Mammary epithelial cell (primary cell): ENCODE measurements at regions not wholly inside any gene's neighbourhood (a gene's known extent, or its start where the extent isn't known, plus 50 kb on each side); places are given as distances from the start of the nearest gene placed in this dataset.

Experiments used
- EZH2 ChIP-seq: IDR thresholded peaks from 2 replicates; pipeline ENCODE4 v1.6.1; 2012; ENCODE audit warnings: low read length, inconsistent platforms, borderline replicate concordance
- TF ChIP-seq, protein P1 (sequence below), 2 donors: IDR thresholded peaks in 1 of 2; conservative IDR thresholded peaks in 1 of 2; 2 replicates each; pipeline ENCODE4 v1.5.1; 2011 to 2012; ENCODE audit warnings: inconsistent platforms in 2 of 2, low read length in 2 of 2, mild to moderate bottlenecking in 2 of 2, control low read depth in 1 of 2, low read depth in 1 of 2; ENCODE audit not compliant: insufficient read depth in 1 of 2; ENCODE audit errors: extremely low read depth in 1 of 2

- no peak for TF ChIP-seq EZH2
- TF ChIP-seq, protein P1, sequence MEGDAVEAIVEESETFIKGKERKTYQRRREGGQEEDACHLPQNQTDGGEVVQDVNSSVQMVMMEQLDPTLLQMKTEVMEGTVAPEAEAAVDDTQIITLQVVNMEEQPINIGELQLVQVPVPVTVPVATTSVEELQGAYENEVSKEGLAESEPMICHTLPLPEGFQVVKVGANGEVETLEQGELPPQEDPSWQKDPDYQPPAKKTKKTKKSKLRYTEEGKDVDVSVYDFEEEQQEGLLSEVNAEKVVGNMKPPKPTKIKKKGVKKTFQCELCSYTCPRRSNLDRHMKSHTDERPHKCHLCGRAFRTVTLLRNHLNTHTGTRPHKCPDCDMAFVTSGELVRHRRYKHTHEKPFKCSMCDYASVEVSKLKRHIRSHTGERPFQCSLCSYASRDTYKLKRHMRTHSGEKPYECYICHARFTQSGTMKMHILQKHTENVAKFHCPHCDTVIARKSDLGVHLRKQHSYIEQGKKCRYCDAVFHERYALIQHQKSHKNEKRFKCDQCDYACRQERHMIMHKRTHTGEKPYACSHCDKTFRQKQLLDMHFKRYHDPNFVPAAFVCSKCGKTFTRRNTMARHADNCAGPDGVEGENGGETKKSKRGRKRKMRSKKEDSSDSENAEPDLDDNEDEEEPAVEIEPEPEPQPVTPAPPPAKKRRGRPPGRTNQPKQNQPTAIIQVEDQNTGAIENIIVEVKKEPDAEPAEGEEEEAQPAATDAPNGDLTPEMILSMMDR (conservative IDR thresholded peaks at IDR 0.05 in 1 of 2, IDR thresholded peaks at IDR 0.05 in 1 of 2; ENCODE audit: extremely low read depth in 1 of 2, insufficient read depth in 1 of 2, low read depth in 1 of 2, low read length in 2 of 2) = no peak
Observed at GRCh38 chr9:26216702-26217101, 538.5 kb upstream of the TUSC1 start.
